GM23338 (cell line): ENCODE measurements at regions not wholly inside any gene's neighbourhood (a gene's known extent, or its start where the extent isn't known, plus 50 kb on each side); places are given as distances from the start of the nearest gene placed in this dataset.
A peak's percentile ranks its signal among the peaks of the same experiment; 100 is the strongest.

Experiments used
- CREB1 ChIP-seq: fragments of 250-450 bp; sonication (Bioruptor Pico); IDR thresholded peaks from 2 replicates; pipeline ENCODE4 v1.5.0; 2020; ENCODE audit warnings: low read depth, mild to moderate bottlenecking, moderate library complexity
- EZH2 ChIP-seq: fragments of 200-600 bp; sonication (generic); IDR thresholded peaks from one replicate; pipeline ENCODE4 v1.8.0; 2017; ENCODE audit warnings: antibody characterized with exemption, mild to moderate bottlenecking, low read depth; ENCODE audit not compliant: unreplicated experiment
- EZH2phosphoT487 ChIP-seq: fragments of 200-600 bp; sonication (generic); IDR thresholded peaks from one replicate; pipeline ENCODE4 v1.8.1; 2018; ENCODE audit warnings: antibody characterized with exemption; ENCODE audit not compliant: unreplicated experiment
- POLR2AphosphoS5 ChIP-seq: IDR thresholded peaks from 2 replicates; pipeline ENCODE4 v1.6.1; 2016; ENCODE audit warnings: antibody characterized with exemption, low read depth
- TF ChIP-seq, protein P1 (sequence below), 2 experiments: fragments of 200-600 bp in 1 of 2; sonication (generic) in 1 of 2; conservative IDR thresholded peaks; 2 replicates each; pipeline versions ENCODE4 v1.5.1 to v1.6.1; 2016 to 2017; ENCODE audit warnings: antibody characterized with exemption in 2 of 2, low read depth in 2 of 2, mild to moderate bottlenecking in 2 of 2, moderate library complexity in 1 of 2
- TF ChIP-seq, protein P2 (sequence below): IDR thresholded peaks from one replicate; pipeline ENCODE4 v1.6.1; 2018; ENCODE audit warnings: antibody characterized with exemption; ENCODE audit not compliant: unreplicated experiment

DNA sequence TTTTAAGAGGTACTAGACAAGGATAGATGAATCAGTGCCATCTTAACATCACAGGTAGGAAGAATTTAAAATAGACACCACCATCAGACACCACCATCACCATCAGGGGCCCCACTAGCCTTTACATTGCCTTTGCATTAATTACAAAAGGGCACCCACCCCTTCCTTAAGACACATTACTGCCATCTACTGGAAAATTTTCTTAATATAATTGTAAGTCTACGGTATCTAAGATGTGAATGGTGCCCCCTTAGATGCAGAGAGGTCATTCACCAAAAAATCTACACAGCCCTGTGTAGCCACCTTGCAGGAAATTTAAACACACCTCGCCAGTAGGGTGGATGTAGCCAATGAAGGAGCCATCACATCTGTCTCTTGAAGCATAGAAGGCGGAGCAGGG lies 184.1 kb downstream of the MID1IP1 start:
- TF ChIP-seq, protein P1, sequence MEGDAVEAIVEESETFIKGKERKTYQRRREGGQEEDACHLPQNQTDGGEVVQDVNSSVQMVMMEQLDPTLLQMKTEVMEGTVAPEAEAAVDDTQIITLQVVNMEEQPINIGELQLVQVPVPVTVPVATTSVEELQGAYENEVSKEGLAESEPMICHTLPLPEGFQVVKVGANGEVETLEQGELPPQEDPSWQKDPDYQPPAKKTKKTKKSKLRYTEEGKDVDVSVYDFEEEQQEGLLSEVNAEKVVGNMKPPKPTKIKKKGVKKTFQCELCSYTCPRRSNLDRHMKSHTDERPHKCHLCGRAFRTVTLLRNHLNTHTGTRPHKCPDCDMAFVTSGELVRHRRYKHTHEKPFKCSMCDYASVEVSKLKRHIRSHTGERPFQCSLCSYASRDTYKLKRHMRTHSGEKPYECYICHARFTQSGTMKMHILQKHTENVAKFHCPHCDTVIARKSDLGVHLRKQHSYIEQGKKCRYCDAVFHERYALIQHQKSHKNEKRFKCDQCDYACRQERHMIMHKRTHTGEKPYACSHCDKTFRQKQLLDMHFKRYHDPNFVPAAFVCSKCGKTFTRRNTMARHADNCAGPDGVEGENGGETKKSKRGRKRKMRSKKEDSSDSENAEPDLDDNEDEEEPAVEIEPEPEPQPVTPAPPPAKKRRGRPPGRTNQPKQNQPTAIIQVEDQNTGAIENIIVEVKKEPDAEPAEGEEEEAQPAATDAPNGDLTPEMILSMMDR (conservative IDR thresholded peaks at IDR 0.05; ENCODE audit: low read depth in 2 of 2) = peak; percentile 31 to 40; a peak in 2 of 4 replicates
- TF ChIP-seq EZH2phosphoT487 (no peak), POLR2AphosphoS5 (no peak), CREB1 (CRISPR knock-in tag) (no peak), EZH2 (no peak)
- TF ChIP-seq, protein P2, sequence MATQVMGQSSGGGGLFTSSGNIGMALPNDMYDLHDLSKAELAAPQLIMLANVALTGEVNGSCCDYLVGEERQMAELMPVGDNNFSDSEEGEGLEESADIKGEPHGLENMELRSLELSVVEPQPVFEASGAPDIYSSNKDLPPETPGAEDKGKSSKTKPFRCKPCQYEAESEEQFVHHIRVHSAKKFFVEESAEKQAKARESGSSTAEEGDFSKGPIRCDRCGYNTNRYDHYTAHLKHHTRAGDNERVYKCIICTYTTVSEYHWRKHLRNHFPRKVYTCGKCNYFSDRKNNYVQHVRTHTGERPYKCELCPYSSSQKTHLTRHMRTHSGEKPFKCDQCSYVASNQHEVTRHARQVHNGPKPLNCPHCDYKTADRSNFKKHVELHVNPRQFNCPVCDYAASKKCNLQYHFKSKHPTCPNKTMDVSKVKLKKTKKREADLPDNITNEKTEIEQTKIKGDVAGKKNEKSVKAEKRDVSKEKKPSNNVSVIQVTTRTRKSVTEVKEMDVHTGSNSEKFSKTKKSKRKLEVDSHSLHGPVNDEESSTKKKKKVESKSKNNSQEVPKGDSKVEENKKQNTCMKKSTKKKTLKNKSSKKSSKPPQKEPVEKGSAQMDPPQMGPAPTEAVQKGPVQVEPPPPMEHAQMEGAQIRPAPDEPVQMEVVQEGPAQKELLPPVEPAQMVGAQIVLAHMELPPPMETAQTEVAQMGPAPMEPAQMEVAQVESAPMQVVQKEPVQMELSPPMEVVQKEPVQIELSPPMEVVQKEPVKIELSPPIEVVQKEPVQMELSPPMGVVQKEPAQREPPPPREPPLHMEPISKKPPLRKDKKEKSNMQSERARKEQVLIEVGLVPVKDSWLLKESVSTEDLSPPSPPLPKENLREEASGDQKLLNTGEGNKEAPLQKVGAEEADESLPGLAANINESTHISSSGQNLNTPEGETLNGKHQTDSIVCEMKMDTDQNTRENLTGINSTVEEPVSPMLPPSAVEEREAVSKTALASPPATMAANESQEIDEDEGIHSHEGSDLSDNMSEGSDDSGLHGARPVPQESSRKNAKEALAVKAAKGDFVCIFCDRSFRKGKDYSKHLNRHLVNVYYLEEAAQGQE = no peak
